Endodermal cell (in vitro differentiated cells): ENCODE measurements at regions not wholly inside any gene's neighbourhood (a gene's known extent, or its start where the extent isn't known, plus 50 kb on each side); places are given as distances from the start of the nearest gene placed in this dataset.

Experiments used
- DNase-seq: peaks from one replicate; pipeline ENCODE4 v3.0.0-alpha.2; 2017
- H3K27ac ChIP-seq: 2 replicates; pipeline ENCODE4 v1.5.1; 2013; ENCODE audit warnings: mild to moderate bottlenecking, low read depth, low read length, moderate library complexity
- H3K27me3 ChIP-seq: 2 replicates; pipeline ENCODE4 v1.6.1; 2013; ENCODE audit warnings: mild to moderate bottlenecking, low read length, moderate library complexity; ENCODE audit not compliant: insufficient read depth, control insufficient read depth, poor library complexity, severe bottlenecking
- H3K36me3 ChIP-seq: 2 replicates; pipeline ENCODE4 v1.7.0; 2013; ENCODE audit warnings: mild to moderate bottlenecking, low read length, moderate library complexity; ENCODE audit not compliant: control insufficient read depth, insufficient read depth
- H3K4me1 ChIP-seq: one replicate; pipeline ENCODE4 v1.7.0; 2013; ENCODE audit warnings: low read length; ENCODE audit not compliant: control insufficient read depth, insufficient read depth
- H3K4me3 ChIP-seq: 2 replicates; pipeline ENCODE4 v1.5.1; 2013; ENCODE audit warnings: mild to moderate bottlenecking, low read length, moderate library complexity
- H3K9ac ChIP-seq: 2 replicates; pipeline ENCODE4 v1.6.1; 2013; ENCODE audit warnings: mild to moderate bottlenecking, low read length, moderate library complexity; ENCODE audit not compliant: poor library complexity, severe bottlenecking; ENCODE audit errors: extremely low read depth
- H3K9me3 ChIP-seq: 2 replicates; pipeline ENCODE4 v1.6.1; 2013; ENCODE audit warnings: mild to moderate bottlenecking, low read length, moderate library complexity; ENCODE audit not compliant: control insufficient read depth
- H3K27ac Mint-ChIP-seq: 2 replicates; pipeline ENCODE4 v1.8.0; 2020; ENCODE audit warnings: mixed read lengths
- H3K27me3 Mint-ChIP-seq: 2 replicates; pipeline ENCODE4 v1.8.0; 2021; ENCODE audit warnings: mild to moderate bottlenecking, mixed read lengths; ENCODE audit not compliant: insufficient read depth
- H3K36me3 Mint-ChIP-seq: 2 replicates; pipeline ENCODE4 v1.8.0; 2020; ENCODE audit warnings: low read depth, mixed read lengths
- H3K4me1 Mint-ChIP-seq: 2 replicates; pipeline ENCODE4 v1.8.0; 2020; ENCODE audit warnings: mixed read lengths
- H3K4me3 Mint-ChIP-seq: 2 replicates; pipeline ENCODE4 v1.8.0; 2020; ENCODE audit warnings: mild to moderate bottlenecking, moderate library complexity, mixed read lengths
- H3K9me3 Mint-ChIP-seq: 2 replicates; pipeline ENCODE4 v1.8.0; 2020; ENCODE audit warnings: mild to moderate bottlenecking, mixed read lengths
- WGBS, 2 experiments: methylation state at CpG; one replicate each; pipeline versions ENCODE4 v1.1.5 to v1.1.7; 2013; ENCODE audit warnings: missing lambda C conversion rate in 2 of 2, mixed read lengths in 1 of 2; ENCODE audit not compliant: insufficient coverage in 1 of 2, insufficient read length in 1 of 2; 5-methylcytosine and 5-hydroxymethylcytosine counted together
- TF ChIP-seq, protein P1 (sequence below): fragments of 200-600 bp; sonication (generic); conservative IDR thresholded peaks from 2 replicates; pipeline ENCODE4 v1.5.0; 2021; ENCODE audit warnings: antibody characterized with exemption, mild to moderate bottlenecking

- no peak for DNase-seq
- no peaks in the 10 kb centered on the region for H3K27me3 ChIP-seq
- Mint-ChIP-seq H3K4me3 (no peak overlapping the region), H3K27me3 (peaks cover 5% of the 10 kb centered on the region), H3K4me1 (no peaks in the 10 kb centered on the region), H3K36me3 (no peaks in the 10 kb centered on the region), H3K27ac (no peak overlapping the region), H3K9me3 (no peaks in the 10 kb centered on the region)
- no peaks in the 10 kb centered on the region for H3K9me3 ChIP-seq
- TF ChIP-seq, protein P1, sequence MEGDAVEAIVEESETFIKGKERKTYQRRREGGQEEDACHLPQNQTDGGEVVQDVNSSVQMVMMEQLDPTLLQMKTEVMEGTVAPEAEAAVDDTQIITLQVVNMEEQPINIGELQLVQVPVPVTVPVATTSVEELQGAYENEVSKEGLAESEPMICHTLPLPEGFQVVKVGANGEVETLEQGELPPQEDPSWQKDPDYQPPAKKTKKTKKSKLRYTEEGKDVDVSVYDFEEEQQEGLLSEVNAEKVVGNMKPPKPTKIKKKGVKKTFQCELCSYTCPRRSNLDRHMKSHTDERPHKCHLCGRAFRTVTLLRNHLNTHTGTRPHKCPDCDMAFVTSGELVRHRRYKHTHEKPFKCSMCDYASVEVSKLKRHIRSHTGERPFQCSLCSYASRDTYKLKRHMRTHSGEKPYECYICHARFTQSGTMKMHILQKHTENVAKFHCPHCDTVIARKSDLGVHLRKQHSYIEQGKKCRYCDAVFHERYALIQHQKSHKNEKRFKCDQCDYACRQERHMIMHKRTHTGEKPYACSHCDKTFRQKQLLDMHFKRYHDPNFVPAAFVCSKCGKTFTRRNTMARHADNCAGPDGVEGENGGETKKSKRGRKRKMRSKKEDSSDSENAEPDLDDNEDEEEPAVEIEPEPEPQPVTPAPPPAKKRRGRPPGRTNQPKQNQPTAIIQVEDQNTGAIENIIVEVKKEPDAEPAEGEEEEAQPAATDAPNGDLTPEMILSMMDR: no peak
- H3K27ac ChIP-seq: no peak overlapping the region
- no peaks in the 10 kb centered on the region for H3K36me3 ChIP-seq
- H3K9ac ChIP-seq: no peak overlapping the region
- H3K4me1 ChIP-seq: no peaks in the 10 kb centered on the region
- H3K4me3 ChIP-seq: no peak overlapping the region
Observed at GRCh38 chr2:15076668-15077067, 444.2 kb downstream of the LRATD1 start.

DNA sequence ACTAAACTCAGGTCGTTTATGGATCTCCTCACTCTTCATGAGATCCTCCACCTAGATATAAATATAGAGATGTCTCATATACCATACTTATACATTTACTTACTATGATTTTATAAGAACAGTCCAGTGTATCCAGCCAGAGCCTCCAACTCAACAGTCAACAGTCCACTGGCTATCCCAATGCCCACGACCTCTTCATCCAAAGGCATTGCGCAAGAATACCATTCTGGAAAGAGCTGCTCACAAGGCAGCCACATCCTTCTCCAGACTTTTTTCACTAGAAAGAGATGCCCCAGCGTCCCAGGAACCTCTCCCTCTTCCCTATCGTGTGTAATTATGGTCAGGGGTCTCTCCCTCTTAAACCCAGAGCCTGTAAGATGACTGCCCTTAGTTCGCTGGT, 448.8 kb downstream of the LRATD1 start:
- Mint-ChIP-seq H3K4me3 (no peak overlapping the region), H3K36me3 (no peaks in the 10 kb centered on the region), H3K27me3 (peaks cover 5% of the 10 kb centered on the region), H3K27ac (no peak overlapping the region), H3K4me1 (no peaks in the 10 kb centered on the region), H3K9me3 (no peaks in the 10 kb centered on the region)
- Histone ChIP-seq H3K27me3 (no peaks in the 10 kb centered on the region), H3K4me1 (no peaks in the 10 kb centered on the region), H3K27ac (no peak overlapping the region), H3K36me3 (no peaks in the 10 kb centered on the region), H3K9ac (no peak overlapping the region), H3K9me3 (no peaks in the 10 kb centered on the region), H3K4me3 (no peak overlapping the region)
- DNase-seq: no peak
- 91 to 92% methylated on average over 4 to 6 of the region's 6 CpGs for WGBS, 2 experiments
- TF ChIP-seq, protein P1: no peak

- no peaks in the 10 kb centered on the region for H3K4me1 ChIP-seq
- no peaks in the 10 kb centered on the region for H3K36me3 Mint-ChIP-seq
- H3K9me3 ChIP-seq: no peaks in the 10 kb centered on the region
Observed at GRCh38 chr2:15082105-15083058, 449.9 kb downstream of the LRATD1 start.

More at GRCh38 chr2:15082105-15083058, 449.9 kb downstream of the LRATD1 start:
- 88 to 93% methylated on average over 2 to 5 of the region's 5 CpGs for WGBS, 2 experiments
- no peak for DNase-seq
- Histone ChIP-seq H3K27me3 (no peaks in the 10 kb centered on the region), H3K36me3 (no peaks in the 10 kb centered on the region), H3K27ac (no peak overlapping the region), H3K4me3 (no peak overlapping the region), H3K9ac (no peak overlapping the region)
- H3K4me3 Mint-ChIP-seq: no peak overlapping the region
- no peaks in the 10 kb centered on the region for H3K4me1 Mint-ChIP-seq
- peaks cover 5% of the 10 kb centered on the region for H3K27me3 Mint-ChIP-seq
- TF ChIP-seq, protein P1: no peak
- no peaks in the 10 kb centered on the region for H3K9me3 Mint-ChIP-seq
- no peak overlapping the region for H3K27ac Mint-ChIP-seq
